Brain microvascular endothelial cell (primary cell): ENCODE measurements at regions not wholly inside any gene's neighbourhood (a gene's known extent, or its start where the extent isn't known, plus 50 kb on each side); places are given as distances from the start of the nearest gene placed in this dataset.

Experiments
- DNase-seq: peaks from one replicate; pipeline ENCODE4 v3.0.0-alpha.2; 2020
- H3K27ac ChIP-seq: fragments of 250-450 bp; sonication (Bioruptor Pico); 2 replicates; pipeline ENCODE4 v1.5.1; 2020; ENCODE audit warnings: mild to moderate bottlenecking, moderate library complexity
- H3K27me3 ChIP-seq: fragments of 250-450 bp; sonication (Bioruptor Pico); replicated peaks from 2 replicates; pipeline ENCODE4 v1.5.1; 2020; ENCODE audit warnings: mild to moderate bottlenecking
- H3K36me3 ChIP-seq: fragments of 250-450 bp; sonication (Bioruptor Pico); replicated peaks from 2 replicates; pipeline ENCODE4 v1.5.1; 2020; ENCODE audit warnings: mild to moderate bottlenecking
- H3K4me3 ChIP-seq: 2 replicates; pipeline ENCODE4 v1.5.1; 2011; ENCODE audit warnings: low read depth, mild to moderate bottlenecking, control low read depth, low read length, moderate library complexity
- CTCF ChIP-seq: IDR thresholded peaks from 2 replicates; pipeline ENCODE4 v1.5.1; 2011; ENCODE audit warnings: low read depth, mild to moderate bottlenecking, moderate library complexity, low read length, control low read depth, inconsistent platforms; ENCODE audit errors: missing control alignments
- in situ Hi-C: cut with HindIII; loops from 2 replicates; pipeline ENCODE4 v1.10.0; 2017; ENCODE audit warnings: low sequenced_read_pairs, low pct_ligation_motif_present

- Histone ChIP-seq H3K27me3 (no peaks in the 10 kb centered on the region), H3K27ac (no peak overlapping the region), H3K4me3 (no peak overlapping the region), H3K36me3 (no peaks in the 10 kb centered on the region)
- DNase-seq: no peak
- in situ Hi-C loops: no loop called here
- TF ChIP-seq CTCF: no peak
These were observed 73.5 kb downstream of the CD24 start for GRCh38 chr6:106901062-106901461.

- no peaks in the 10 kb centered on the region for H3K36me3 ChIP-seq
- no peaks in the 10 kb centered on the region for H3K27me3 ChIP-seq
- DNase-seq: no peak
- no peak overlapping the region for H3K4me3 ChIP-seq
- in situ Hi-C loops: no loop called here
- TF ChIP-seq CTCF: no peak
- H3K27ac ChIP-seq: no peak overlapping the region
These were observed 74.8 kb downstream of the CD24 start for GRCh38 chr6:106899697-106900096.

GRCh38 chr6:106897580-106897979, 76.9 kb downstream of the CD24 start:
- no peaks in the 10 kb centered on the region for H3K36me3 ChIP-seq
- no peak overlapping the region for H3K27ac ChIP-seq
- no peak for TF ChIP-seq CTCF
- in situ Hi-C loops: no loop called here
- H3K4me3 ChIP-seq: no peak overlapping the region
- no peaks in the 10 kb centered on the region for H3K27me3 ChIP-seq
- no peak for DNase-seq

GRCh38 chr6:106895703-106896040, 78.9 kb downstream of the CD24 start:
- Histone ChIP-seq H3K36me3 (no peaks in the 10 kb centered on the region), H3K4me3 (no peak overlapping the region), H3K27ac (no peak overlapping the region), H3K27me3 (no peaks in the 10 kb centered on the region)
- DNase-seq: no peak
- in situ Hi-C loops: no loop called here
- no peak for TF ChIP-seq CTCF

GRCh38 chr6:106894978-106895702, 79.4 kb downstream of the CD24 start:
- H3K27me3 ChIP-seq: no peaks in the 10 kb centered on the region
- TF ChIP-seq CTCF: no peak
- in situ Hi-C loops: no loop called here
- H3K36me3 ChIP-seq: no peaks in the 10 kb centered on the region
- no peak overlapping the region for H3K27ac ChIP-seq
- no peak for DNase-seq
- H3K4me3 ChIP-seq: no peak overlapping the region

GRCh38 chr6:106892186-106892585, 82.3 kb downstream of the CD24 start:
- H3K27me3 ChIP-seq: no peaks in the 10 kb centered on the region
- no peak overlapping the region for H3K27ac ChIP-seq
- no peak for TF ChIP-seq CTCF
- in situ Hi-C loops: no loop called here
- DNase-seq: no peak
- H3K36me3 ChIP-seq: no peaks in the 10 kb centered on the region
- H3K4me3 ChIP-seq: no peak overlapping the region
